Activated B cell treated with CpG ODN at 0.5 μM for 24 hours (primary cell): ENCODE measurements at regions not wholly inside any gene's neighbourhood (a gene's known extent, or its start where the extent isn't known, plus 50 kb on each side); places are given as distances from the start of the nearest gene placed in this dataset.

Experiments used
- ATAC-seq: fragments of 200-7000 bp; cut with Tn5 transposase; one replicate; pipeline ENCODE4 v1.10.0; 2021; ENCODE audit warnings: low read depth, mild to moderate bottlenecking, moderate library complexity
- CTCF ChIA-PET: fragments of 350-600 bp; sonication (Branson Sonifier 250); formaldehyde crosslinking; loops from one replicate; lab custom pipeline; 2021; ENCODE audit warnings: antibody characterized with exemption; lab: Charles Lee
- POLR2A ChIA-PET: fragments of 350-600 bp; sonication (Branson Sonifier 250); formaldehyde crosslinking; loops from one replicate; lab custom pipeline; 2021; ENCODE audit warnings: antibody characterized with exemption; lab: Charles Lee
- DNase-seq: peaks from one replicate; pipeline ENCODE4 v3.0.0; 2022
- H3K27ac Mint-ChIP-seq: one replicate; pipeline ENCODE4 v1.8.0; 2020; ENCODE audit warnings: mixed read lengths
- H3K27me3 Mint-ChIP-seq: one replicate; pipeline ENCODE4 v1.8.0; 2021; ENCODE audit warnings: mixed read lengths
- H3K36me3 Mint-ChIP-seq: one replicate; pipeline ENCODE4 v1.8.0; 2021; ENCODE audit warnings: low read depth, mixed read lengths
- H3K4me1 Mint-ChIP-seq: one replicate; pipeline ENCODE4 v1.8.0; 2021; ENCODE audit warnings: mixed read lengths
- H3K4me3 Mint-ChIP-seq: one replicate; pipeline ENCODE4 v1.8.0; 2020; ENCODE audit warnings: mild to moderate bottlenecking, mixed read lengths
- H3K9me3 Mint-ChIP-seq: one replicate; pipeline ENCODE4 v1.8.0; 2020; ENCODE audit warnings: mixed read lengths
- intact Hi-C: fragments of 100-400 bp; cut with micrococcal nuclease; formaldehyde crosslinking; loops from one replicate; pipeline ENCODE4 v1.15.1; 2024
- TF ChIP-seq, protein P1 (sequence below): fragments of 200-600 bp; IDR thresholded peaks from one replicate; pipeline ENCODE4 v1.8.0; 2022; ENCODE audit warnings: antibody characterized with exemption, mild to moderate bottlenecking

DNA sequence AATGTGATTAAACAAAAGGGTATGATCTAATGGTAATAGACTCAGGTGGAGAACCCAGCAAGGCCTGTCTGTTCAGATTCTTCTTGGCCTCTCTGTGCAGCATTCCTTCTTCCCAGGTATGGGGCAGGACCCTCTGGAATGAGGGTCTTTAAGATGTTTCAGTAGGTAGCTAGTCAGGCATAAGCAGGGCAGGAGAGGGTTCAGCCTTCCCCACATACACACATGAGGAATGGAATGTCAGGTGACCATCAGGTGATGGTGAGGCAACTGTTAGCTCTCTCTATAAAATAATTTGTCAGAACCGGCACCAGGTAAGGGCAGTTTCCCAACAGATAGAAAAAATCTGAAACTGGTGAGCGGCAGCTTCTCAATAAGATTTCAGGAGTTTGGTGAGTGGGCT lies 222.3 kb upstream of the PHYHIPL start:
- H3K4me3 Mint-ChIP-seq = no peak overlapping the region

GRCh38 chr10:58955615-58956014 lies 220.8 kb upstream of the PHYHIPL start:
- intact Hi-C loops = no loop called here
- ChIA-PET CTCF (interaction anchor here (0.9 kb wide), 1 partner anchor 12 kb away, joined by 3 read pairs; no protein-coding TSS in a partner anchor), POLR2A (no interaction called here)
- no peak for DNase-seq
- no peak overlapping the region for H3K27ac Mint-ChIP-seq
- TF ChIP-seq, protein P1, sequence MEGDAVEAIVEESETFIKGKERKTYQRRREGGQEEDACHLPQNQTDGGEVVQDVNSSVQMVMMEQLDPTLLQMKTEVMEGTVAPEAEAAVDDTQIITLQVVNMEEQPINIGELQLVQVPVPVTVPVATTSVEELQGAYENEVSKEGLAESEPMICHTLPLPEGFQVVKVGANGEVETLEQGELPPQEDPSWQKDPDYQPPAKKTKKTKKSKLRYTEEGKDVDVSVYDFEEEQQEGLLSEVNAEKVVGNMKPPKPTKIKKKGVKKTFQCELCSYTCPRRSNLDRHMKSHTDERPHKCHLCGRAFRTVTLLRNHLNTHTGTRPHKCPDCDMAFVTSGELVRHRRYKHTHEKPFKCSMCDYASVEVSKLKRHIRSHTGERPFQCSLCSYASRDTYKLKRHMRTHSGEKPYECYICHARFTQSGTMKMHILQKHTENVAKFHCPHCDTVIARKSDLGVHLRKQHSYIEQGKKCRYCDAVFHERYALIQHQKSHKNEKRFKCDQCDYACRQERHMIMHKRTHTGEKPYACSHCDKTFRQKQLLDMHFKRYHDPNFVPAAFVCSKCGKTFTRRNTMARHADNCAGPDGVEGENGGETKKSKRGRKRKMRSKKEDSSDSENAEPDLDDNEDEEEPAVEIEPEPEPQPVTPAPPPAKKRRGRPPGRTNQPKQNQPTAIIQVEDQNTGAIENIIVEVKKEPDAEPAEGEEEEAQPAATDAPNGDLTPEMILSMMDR = no peak
- H3K4me3 Mint-ChIP-seq = no peak overlapping the region
- no peaks in the 10 kb centered on the region for H3K4me1 Mint-ChIP-seq
- peaks cover 2% of the 10 kb centered on the region for H3K27me3 Mint-ChIP-seq
- no peaks in the 10 kb centered on the region for H3K9me3 Mint-ChIP-seq
- no peaks in the 10 kb centered on the region for H3K36me3 Mint-ChIP-seq
- no peak for ATAC-seq

More for the DNA sequence above, 222.3 kb upstream of the PHYHIPL start:
- ATAC-seq = no peak
- H3K36me3 Mint-ChIP-seq = no peaks in the 10 kb centered on the region
- no peak overlapping the region for H3K27ac Mint-ChIP-seq
- intact Hi-C loops = no loop called here
- TF ChIP-seq, protein P1 = no peak
- H3K4me1 Mint-ChIP-seq = no peaks in the 10 kb centered on the region
- no peak for DNase-seq
- peaks cover 2% of the 10 kb centered on the region for H3K27me3 Mint-ChIP-seq
- ChIA-PET CTCF (no interaction called here), POLR2A (no interaction called here)
- no peaks in the 10 kb centered on the region for H3K9me3 Mint-ChIP-seq

DNA sequence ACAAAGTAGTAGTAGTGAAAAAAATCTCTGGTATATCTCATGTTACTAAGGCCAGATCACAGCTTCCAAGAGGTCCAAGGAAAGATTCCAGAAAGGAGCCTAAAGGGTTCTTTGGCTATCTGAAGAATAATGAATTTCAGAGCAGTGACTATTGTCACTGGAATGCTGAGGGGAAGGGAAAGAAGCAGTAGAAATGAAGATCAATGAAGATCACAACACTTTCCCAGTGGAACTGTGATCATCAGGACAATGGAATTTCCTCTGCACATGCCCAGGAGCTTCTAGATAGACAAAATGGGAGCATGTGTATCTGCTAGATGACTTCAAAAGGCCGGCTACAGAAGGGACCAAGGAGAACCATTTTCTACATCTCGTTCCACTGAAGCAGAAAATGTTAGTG lies 219.5 kb upstream of the PHYHIPL start:
- CTCF ChIA-PET = no interaction called here
- POLR2A ChIA-PET = no interaction called here
- Mint-ChIP-seq H3K27ac (no peak overlapping the region), H3K36me3 (no peaks in the 10 kb centered on the region), H3K27me3 (no peaks in the 10 kb centered on the region), H3K4me1 (no peaks in the 10 kb centered on the region), H3K9me3 (no peaks in the 10 kb centered on the region), H3K4me3 (no peak overlapping the region)
- intact Hi-C loops = no loop called here
- DNase-seq (no peak), ATAC-seq (no peak)
- TF ChIP-seq, protein P1 = no peak

- H3K4me1 Mint-ChIP-seq = no peaks in the 10 kb centered on the region
- no peak for ATAC-seq
Observed at GRCh38 chr10:58957517-58957916, 218.9 kb upstream of the PHYHIPL start.

DNA sequence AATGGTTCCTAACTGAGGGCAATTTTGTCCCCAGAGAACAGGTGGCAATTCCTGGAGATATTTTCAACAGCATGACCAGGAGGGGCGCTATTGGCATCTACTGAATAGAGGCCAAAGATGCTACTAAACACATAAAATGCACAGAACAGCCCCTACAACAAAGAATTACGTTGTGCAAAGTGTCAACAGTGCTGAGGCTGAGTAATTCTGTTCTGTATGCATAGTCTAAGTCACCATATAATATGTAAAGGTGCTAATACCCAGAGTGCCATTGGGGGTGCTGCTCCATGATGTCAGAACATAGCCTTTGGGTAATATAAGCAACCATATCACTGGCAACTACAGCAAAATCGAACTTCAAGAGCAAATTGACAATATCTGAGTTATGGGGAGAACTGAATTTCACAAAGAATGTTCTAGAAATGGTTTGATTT lies 213.3 kb upstream of the PHYHIPL start:
- intact Hi-C loops = no loop called here
- Mint-ChIP-seq H3K27me3 (peaks cover 2% of the 10 kb centered on the region), H3K4me3 (no peak overlapping the region), H3K4me1 (no peaks in the 10 kb centered on the region), H3K9me3 (no peaks in the 10 kb centered on the region), H3K36me3 (no peaks in the 10 kb centered on the region), H3K27ac (no peak overlapping the region)
- DNase-seq (no peak), ATAC-seq (no peak)
- CTCF ChIA-PET = no interaction called here
- POLR2A ChIA-PET = no interaction called here
- TF ChIP-seq, protein P1 = no peak

More at GRCh38 chr10:58957517-58957916, 218.9 kb upstream of the PHYHIPL start:
- H3K9me3 Mint-ChIP-seq = no peaks in the 10 kb centered on the region
- H3K36me3 Mint-ChIP-seq = no peaks in the 10 kb centered on the region
- CTCF ChIA-PET = no interaction called here
- intact Hi-C loops = no loop called here
- no peaks in the 10 kb centered on the region for H3K27me3 Mint-ChIP-seq
- no peak overlapping the region for H3K27ac Mint-ChIP-seq
- TF ChIP-seq, protein P1 = no peak
- H3K4me3 Mint-ChIP-seq = no peak overlapping the region
- no peak for DNase-seq
- POLR2A ChIA-PET = no interaction called here
